Kidney (tissue), 13 donors: ENCODE measurements at regions not wholly inside any gene's neighbourhood (a gene's known extent, or its start where the extent isn't known, plus 50 kb on each side); places are given as distances from the start of the nearest gene placed in this dataset.
"Not testable (repeated sequence)": the region's sequence is repeated elsewhere in the genome, so short reads cannot be mapped to it uniquely, and the experiment has no call there.

Experiments used
- DNase-seq, 5 donors: peaks; one replicate each; pipeline ENCODE4 v3.0.0-alpha.2; 2013 to 2020
- FAIRE-seq: peaks from 2 replicates; lab custom pipeline; 2012; peaks lifted over from hg19 to GRCh38; lab: Jason Lieb, UNC
- H3K27ac ChIP-seq, 2 donors: one replicate each; pipeline ENCODE4 v1.7.0; 2013; ENCODE audit warnings: low read depth in 2 of 2, low read length in 2 of 2, inconsistent platforms in 1 of 2
- H3K27me3 ChIP-seq: one replicate; pipeline ENCODE4 v1.7.1; 2013; ENCODE audit warnings: low read length, inconsistent platforms; ENCODE audit not compliant: control insufficient read depth, insufficient read depth
- H3K36me3 ChIP-seq, 3 donors: one replicate each; pipeline versions ENCODE4 v1.7.0 to v1.7.1; 2013; ENCODE audit warnings: low read length in 3 of 3, control low read depth in 1 of 3, inconsistent platforms in 1 of 3; ENCODE audit not compliant: insufficient read depth in 3 of 3, control insufficient read depth in 2 of 3
- H3K4me1 ChIP-seq, 3 donors: one replicate each; pipeline versions ENCODE4 v1.7.0 to v1.7.1; 2013; ENCODE audit warnings: low read length in 3 of 3, inconsistent platforms in 1 of 3, low read depth in 1 of 3; ENCODE audit not compliant: control insufficient read depth in 2 of 3, insufficient read depth in 2 of 3
- H3K4me3 ChIP-seq, 3 donors: one replicate each; pipeline versions ENCODE4 v1.7.0 to v1.8.1; 2013; ENCODE audit warnings: low read length in 3 of 3, control low read depth in 1 of 3, inconsistent platforms in 1 of 3
- H3K9ac ChIP-seq, 3 donors: one replicate each; pipeline versions ENCODE4 v1.7.0 to v1.7.1; 2013; ENCODE audit warnings: low read length in 3 of 3, control low read depth in 1 of 3, inconsistent platforms in 1 of 3
- H3K9me3 ChIP-seq, 3 donors: one replicate each; pipeline versions ENCODE4 v1.7.0 to v1.7.1; 2013; ENCODE audit warnings: low read length in 3 of 3, control low read depth in 1 of 3, inconsistent platforms in 1 of 3; ENCODE audit not compliant: control insufficient read depth in 2 of 3, insufficient read depth in 1 of 3
- intact Hi-C: fragments of 100-400 bp; cut with DNase I; formaldehyde crosslinking; loops from one replicate; pipeline ENCODE4 v1.11.1; 2022
- TF ChIP-seq, protein P1 (sequence below): IDR thresholded peaks from 3 replicates; pipeline ENCODE4 v1.5.1; 2012; ENCODE audit warnings: mild to moderate bottlenecking, moderate library complexity, borderline replicate concordance; ENCODE audit not compliant: insufficient read depth; ENCODE audit errors: extremely low read depth
- donor health status: control.
- donor health status: control.
- donor health status: control.
- donor health status: control.
- donor health status: control.
- donor health status: DM: yes; HTN: yes; CAD: no.
- donor health status: Normal renal cell carcinoma (clear cell type).

GRCh38 chr4:24352112-24352511, 232.2 kb downstream of the DHX15 start:
- H3K27me3 ChIP-seq: no peaks in the 10 kb centered on the region
- H3K36me3 ChIP-seq: no peaks in the 10 kb centered on the region
- intact Hi-C loops: no loop called here
- FAIRE-seq: no peak
- H3K4me3 ChIP-seq: no peak overlapping the region
- H3K9me3 ChIP-seq: no peaks in the 10 kb centered on the region
- no peak overlapping the region for H3K9ac ChIP-seq
- no peaks in the 10 kb centered on the region for H3K4me1 ChIP-seq
- TF ChIP-seq, protein P1, sequence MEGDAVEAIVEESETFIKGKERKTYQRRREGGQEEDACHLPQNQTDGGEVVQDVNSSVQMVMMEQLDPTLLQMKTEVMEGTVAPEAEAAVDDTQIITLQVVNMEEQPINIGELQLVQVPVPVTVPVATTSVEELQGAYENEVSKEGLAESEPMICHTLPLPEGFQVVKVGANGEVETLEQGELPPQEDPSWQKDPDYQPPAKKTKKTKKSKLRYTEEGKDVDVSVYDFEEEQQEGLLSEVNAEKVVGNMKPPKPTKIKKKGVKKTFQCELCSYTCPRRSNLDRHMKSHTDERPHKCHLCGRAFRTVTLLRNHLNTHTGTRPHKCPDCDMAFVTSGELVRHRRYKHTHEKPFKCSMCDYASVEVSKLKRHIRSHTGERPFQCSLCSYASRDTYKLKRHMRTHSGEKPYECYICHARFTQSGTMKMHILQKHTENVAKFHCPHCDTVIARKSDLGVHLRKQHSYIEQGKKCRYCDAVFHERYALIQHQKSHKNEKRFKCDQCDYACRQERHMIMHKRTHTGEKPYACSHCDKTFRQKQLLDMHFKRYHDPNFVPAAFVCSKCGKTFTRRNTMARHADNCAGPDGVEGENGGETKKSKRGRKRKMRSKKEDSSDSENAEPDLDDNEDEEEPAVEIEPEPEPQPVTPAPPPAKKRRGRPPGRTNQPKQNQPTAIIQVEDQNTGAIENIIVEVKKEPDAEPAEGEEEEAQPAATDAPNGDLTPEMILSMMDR: no peak
- no peak for DNase-seq
- no peak overlapping the region for H3K27ac ChIP-seq

DNA sequence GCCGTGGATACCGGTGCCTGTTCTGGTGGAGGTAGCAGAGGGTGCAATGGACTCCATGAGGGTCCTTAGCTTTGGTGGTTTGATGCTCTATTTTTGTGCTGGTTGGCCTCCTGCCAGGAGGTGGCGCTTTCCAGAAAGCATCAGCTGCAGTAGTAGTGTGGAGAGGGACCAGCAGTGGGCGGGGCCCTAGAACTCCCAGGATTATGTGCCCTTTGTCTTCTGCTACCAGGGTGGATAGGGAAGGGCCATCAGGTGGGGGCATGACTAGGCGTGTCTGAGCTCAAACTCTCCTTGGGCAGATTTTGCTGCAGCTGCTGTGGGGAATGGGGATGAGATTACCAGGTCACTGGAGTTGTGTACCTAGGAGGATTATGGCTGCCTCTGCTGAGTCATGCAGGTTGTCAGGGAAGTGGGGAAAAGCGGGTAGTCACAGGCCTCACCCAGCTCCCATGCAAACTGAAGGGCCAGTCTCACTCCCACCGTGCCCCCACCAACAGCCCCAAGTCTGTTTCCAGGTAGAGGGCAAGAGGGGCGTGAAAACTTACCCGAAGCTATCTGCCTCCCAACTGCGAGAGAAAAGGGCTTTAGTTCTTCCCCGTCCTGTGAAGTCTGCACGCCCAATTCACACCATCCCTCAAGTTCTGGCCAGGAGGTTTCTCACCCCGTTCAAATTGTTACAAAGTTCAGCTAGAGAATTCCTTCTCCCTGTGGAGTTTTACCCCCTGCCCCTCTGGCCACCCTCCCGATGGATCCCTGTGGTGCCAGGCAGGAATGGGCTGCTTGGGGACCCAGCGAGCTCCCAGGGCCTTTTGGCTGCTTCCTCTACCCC, 235.0 kb downstream of the DHX15 start:
- H3K9me3 ChIP-seq, H3K27me3 ChIP-seq, H3K36me3 ChIP-seq, intact Hi-C loops, DNase-seq, H3K4me1 ChIP-seq, H3K27ac ChIP-seq, FAIRE-seq, H3K9ac ChIP-seq, H3K4me3 ChIP-seq: not testable (repeated sequence)

GRCh38 chr4:24339260-24339659, 245.1 kb downstream of the DHX15 start:
- Histone ChIP-seq H3K4me1 (no peaks in the 10 kb centered on the region), H3K4me3 (no peak overlapping the region), H3K27me3 (no peaks in the 10 kb centered on the region), H3K27ac (no peak overlapping the region), H3K9ac (no peak overlapping the region), H3K36me3 (no peaks in the 10 kb centered on the region), H3K9me3 (no peaks in the 10 kb centered on the region)
- no peak for DNase-seq
- FAIRE-seq: no peak
- TF ChIP-seq, protein P1: no peak
- intact Hi-C loops: no loop called here

GRCh38 chr4:24337451-24338190, 246.7 kb downstream of the DHX15 start:
- H3K36me3 ChIP-seq: no peaks in the 10 kb centered on the region
- H3K27me3 ChIP-seq: no peaks in the 10 kb centered on the region
- H3K4me3 ChIP-seq: no peak overlapping the region
- H3K9ac ChIP-seq: no peak overlapping the region
- no peak for FAIRE-seq
- TF ChIP-seq, protein P1: no peak
- no peaks in the 10 kb centered on the region for H3K9me3 ChIP-seq
- DNase-seq: no peak
- intact Hi-C loops: no loop called here
- H3K4me1 ChIP-seq: no peaks in the 10 kb centered on the region
- H3K27ac ChIP-seq: no peak overlapping the region
